HG03066 (cell line): ENCODE measurements at regions not wholly inside any gene's neighbourhood (a gene's known extent, or its start where the extent isn't known, plus 50 kb on each side); places are given as distances from the start of the nearest gene placed in this dataset.

Experiments used
- ATAC-seq: cut with Tn5 transposase; IDR thresholded peaks from one replicate; pipeline ENCODE4 v1.9.1; 2021; ENCODE audit warnings: low read depth; ENCODE audit not compliant: unreplicated experiment

- ATAC-seq: no peak
Observed at GRCh38 chr11:91698845-91699244, 525.8 kb upstream of the FAT3 start.

DNA sequence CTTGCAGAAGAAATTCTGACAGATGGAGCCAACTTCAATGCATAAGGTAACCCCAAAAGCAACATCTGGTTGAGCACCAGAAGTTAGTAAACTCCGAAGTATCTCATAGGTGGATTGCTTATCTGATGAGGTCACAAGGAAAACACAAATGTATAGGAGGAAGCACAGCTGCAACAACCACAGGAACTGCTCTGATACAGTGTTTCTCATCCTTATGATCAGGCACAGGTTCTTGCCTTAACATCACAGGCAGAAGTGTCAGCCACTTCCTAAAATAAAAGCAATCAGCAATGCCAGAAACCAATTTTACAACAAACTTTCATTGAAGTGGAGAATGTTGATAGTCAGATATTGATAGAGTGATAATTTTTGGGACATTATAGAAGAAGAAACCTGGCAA lies 530.3 kb upstream of the FAT3 start:
- ATAC-seq: no peak

DNA sequence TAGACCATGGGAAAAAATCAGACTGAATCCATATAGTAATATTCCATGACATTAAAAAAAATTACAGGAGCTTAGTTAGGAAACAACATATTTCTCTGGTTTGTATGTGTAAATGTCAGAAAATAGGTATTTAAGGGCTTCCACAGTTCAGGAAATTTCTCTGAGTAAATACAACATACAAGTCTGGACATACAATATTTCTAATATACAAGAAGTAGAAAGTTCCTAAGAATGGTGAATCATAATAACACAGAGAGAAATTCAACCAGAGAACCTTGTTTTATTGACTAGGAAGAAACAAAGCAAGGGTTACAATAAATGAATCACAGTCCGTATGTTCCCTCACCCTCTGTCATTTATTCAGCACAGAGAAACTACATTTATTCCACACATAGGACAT lies 532.7 kb upstream of the FAT3 start:
- no peak for ATAC-seq

GRCh38 chr11:91688672-91689071 lies 535.9 kb upstream of the FAT3 start:
- ATAC-seq: no peak

DNA sequence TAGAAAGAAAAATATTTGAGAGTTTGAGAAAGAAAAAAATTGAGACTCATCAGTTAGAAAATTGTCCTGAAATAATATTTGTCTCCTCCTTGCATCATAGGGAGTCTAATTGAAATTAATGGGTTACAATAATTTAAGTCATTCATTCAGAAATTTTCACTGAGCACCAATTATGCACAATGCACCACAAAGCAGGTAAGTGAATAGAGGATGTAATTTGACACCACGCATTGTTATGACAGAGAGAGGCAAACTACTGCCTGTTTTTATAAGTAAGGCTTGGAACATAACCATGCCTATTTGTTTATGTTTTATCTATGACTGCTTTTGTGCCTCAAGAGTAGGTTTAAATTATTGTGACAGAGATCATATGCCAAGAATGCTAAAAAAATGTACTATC lies 537.9 kb upstream of the FAT3 start:
- no peak for ATAC-seq

DNA sequence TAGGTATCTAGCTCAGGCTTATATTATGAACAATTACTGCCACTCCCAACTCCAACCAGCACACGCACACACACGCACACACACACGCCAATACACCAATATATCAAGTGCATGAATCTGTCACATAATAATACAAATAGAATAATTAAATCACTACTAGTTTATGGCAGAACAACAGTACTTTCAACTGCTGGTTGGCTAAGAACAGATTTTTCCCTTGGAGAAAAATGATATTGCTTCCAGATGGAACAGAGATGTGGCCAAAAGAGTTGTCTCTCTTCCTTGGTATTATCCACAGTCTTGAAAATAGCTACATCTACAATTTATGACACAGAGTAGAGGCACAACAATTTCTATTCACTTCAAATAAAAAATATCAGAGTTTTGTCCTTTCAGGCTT lies 538.3 kb upstream of the FAT3 start:
- ATAC-seq: no peak

DNA sequence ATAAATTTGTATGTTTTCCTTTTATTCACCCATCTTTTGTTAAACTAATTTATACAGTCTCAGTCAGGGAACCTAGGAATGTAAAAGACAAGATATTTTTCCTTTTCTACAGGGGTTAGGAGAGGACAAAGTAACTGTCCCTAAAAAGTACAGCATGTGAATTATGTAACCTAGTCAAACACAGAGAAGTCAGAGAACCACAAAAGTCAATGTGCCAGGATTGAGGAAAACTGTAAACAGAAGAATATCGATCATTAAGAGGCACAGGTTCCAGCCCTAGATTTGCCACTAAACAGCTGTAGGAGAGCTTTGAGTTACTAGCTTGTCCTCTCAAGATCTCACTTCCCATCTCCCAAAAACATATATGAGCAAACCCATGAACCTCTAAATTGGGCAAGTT lies 550.9 kb upstream of the FAT3 start:
- ATAC-seq: no peak

GRCh38 chr11:91664521-91664920 lies 560.1 kb upstream of the FAT3 start:
- no peak for ATAC-seq

DNA sequence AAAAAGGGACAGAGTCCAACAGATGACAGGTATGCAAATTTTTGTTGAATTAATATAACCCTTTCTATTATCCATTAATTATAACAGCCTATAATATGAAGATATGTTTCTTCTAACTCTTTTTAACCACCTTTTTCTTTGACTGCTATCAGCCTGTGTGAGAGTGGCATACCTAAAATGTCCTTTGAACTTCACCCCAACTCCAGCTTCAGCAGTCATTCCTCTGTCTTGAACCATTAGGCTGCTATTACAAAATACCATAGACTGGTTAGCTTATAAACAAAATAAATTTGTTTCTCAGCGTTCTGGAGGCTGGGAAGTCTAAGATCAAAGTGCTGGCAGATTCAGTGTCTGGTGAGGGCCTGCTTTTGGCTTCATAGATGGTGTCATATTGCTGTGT lies 564.6 kb upstream of the FAT3 start:
- ATAC-seq: no peak

DNA sequence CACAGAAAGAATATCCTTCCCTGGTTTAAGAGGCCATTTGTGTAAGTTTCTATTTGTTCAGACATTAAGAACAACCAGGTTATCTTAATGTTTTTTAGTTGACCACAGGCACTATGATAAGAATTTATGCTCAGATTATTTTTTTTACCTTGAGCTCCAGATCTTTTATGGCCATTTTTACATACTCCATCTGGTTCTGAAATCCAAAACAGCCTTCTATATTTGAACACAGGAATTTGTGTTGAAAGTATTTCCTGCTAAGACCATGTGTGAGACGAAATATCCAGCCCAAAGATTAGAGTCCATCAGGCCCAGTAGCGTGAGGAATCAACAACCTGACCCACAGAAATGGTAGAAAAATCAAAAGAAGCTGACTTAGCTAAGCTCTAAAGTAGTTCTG lies 569.9 kb upstream of the FAT3 start:
- ATAC-seq: no peak

- ATAC-seq: no peak
Observed at GRCh38 chr11:91653079-91653754, 571.4 kb upstream of the FAT3 start.

DNA sequence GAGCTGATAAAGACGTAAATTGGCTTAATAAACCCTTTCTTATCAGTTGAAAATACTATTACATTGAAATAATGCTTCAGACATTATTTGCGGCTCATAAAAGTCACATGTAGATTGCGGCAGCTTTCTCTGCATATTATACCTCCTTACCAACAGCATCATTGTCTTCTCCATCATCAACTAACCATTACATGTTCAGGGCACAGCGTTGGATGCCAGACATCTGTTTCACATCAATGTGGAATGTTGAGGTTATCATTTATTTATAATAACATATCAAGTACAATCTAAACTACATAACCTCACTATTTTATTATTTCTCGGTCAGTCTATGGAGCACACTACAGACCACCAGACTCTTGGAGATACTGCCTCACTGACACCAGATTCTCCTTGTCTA lies 573.8 kb upstream of the FAT3 start:
- no peak for ATAC-seq

DNA sequence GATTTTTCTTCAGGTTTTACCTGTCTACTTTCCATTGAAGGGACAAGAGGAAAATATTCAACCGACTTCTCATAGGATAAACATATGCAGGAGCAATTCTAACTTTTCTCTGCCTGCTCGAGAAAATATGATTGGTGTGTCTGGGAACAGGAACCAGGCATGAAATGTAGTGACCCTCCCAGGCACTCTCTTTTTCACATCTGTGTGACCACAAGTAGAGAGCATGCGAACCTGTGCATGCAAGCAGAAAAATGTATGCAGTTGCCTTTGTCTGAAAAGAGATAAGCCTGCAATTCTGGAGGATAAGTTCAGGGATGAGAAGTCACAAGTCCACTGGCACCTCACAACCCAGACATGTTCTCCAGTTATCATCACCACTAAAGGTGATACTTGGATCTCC lies 583.5 kb upstream of the FAT3 start:
- no peak for ATAC-seq

GRCh38 chr11:91639359-91639758 lies 585.3 kb upstream of the FAT3 start:
- no peak for ATAC-seq

GRCh38 chr11:91630916-91631673 lies 593.5 kb upstream of the FAT3 start:
- no peak for ATAC-seq

DNA sequence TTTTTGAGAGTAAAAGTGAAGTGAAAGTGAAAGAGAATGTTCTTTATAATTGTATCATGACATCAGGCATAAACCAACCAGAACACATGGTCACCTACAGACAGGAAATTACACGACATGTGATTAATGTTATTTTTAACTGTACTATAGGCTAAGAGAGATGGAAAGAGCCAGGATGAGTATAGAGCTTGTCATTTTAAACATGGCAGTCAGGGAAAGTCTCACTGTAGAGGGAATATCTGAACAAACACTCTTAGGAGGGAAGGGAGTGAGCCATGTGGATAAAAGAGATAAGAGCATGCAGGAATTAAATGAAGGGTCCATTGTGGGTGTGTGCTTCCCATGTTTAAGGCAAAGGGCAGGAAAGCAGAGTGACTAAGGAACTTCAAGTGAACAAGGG lies 599.1 kb upstream of the FAT3 start:
- ATAC-seq: no peak

- ATAC-seq: no peak
Observed at GRCh38 chr11:91624021-91624420, 600.6 kb upstream of the FAT3 start.

- no peak for ATAC-seq
Observed at GRCh38 chr11:91608677-91609076, 615.9 kb upstream of the FAT3 start.

DNA sequence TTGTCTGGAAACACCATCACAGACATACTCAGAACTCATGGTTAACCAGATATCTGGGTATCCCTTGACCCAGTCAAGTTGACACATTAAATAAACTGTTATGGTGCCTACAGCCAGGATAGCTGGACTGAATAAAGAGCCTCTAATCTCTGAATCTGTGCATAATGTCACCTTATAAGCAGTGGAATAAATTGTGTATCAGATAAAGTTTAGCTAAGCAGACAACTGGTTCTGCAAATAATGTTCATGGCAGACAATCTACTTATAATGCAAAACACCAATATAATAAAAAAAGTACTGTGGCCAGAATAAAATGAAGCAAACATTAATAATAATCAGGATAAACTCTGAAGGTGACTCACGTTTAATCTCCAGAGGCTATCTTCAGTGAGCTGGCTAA lies 628.5 kb upstream of the FAT3 start:
- ATAC-seq: no peak

DNA sequence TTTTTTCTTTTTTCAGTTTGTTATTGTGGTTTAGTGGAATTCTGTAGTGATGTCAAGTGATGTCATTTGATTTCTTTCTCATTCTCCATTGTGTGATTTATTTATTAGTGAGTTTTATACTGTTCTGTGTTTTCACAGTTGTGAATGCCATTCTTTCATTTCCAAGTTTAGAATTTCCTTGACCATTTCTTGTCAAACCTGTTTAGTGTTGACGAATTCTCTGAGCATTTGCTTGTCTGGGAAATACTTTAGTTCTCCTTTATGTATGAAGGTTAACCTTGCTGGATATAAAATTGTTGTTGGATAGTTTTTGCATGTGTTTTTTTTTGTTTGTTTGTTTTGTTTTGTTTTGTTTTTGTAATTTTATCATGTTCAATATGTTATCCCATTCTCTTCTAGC lies 633.6 kb upstream of the FAT3 start:
- ATAC-seq: no peak

DNA sequence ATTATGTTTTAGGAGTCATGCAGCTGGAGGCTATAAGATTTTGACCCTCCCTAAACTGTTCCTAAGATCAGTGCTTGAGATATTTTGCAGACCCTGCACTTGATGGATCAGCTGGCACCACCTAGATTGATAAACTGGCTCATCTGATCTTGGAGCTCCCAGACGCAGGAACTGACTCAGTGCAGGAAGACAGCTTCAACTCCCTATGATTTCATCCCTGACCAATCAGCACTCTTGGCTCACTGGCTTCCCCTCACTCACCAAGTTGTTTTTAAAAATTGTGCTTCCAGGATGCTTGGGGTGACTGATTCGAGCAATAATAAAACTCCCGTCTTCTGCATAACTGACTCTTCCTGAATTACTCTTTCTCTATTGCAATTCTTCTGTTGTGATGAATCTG lies 637.5 kb upstream of the FAT3 start:
- ATAC-seq: no peak

DNA sequence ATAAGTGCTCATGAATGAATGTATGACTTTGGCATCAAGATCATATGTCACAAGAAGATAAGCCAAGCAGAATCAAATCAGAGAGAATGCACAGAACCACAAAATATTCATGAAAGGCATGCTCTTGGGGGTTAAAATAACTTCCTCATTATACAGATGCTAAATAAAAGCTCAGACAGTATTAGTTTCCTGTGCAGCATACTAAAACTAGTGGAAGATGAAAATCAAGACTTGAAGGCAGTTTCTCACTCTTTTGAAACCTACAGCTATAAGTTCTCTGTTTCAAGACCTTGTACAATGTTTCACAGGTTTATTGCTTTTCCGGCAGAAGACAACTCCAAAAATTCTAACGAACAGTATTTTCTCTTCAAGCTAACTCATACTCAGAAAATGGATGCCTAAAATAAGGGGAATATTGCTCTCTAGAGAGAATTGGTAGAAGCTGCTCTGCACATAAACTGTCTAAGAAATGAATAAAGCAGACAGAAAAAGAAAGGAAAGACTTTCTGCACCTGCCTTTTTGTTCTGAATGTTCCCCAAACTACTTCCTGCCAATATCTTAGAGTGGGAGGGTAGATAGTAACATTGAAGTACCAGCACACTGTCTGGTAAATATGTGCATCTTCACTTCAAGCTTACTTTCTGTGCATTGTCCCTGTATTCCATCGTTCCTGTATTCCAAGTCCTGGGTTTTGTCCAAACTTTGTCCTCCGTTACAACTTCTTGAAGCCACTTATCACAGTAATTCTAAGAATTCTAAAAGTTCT lies 639.4 kb upstream of the FAT3 start:
- no peak for ATAC-seq
